Stimulated activated CD4-positive, alpha-beta T cell treated with anti-CD3 and anti-CD28 coated beads, Interleukin-1b, Interleukin-23, amount 100 ng/mL, for 24 hours (primary cell): ENCODE measurements at regions not wholly inside any gene's neighbourhood (a gene's known extent, or its start where the extent isn't known, plus 50 kb on each side); places are given as distances from the start of the nearest gene placed in this dataset.
A peak's percentile ranks its signal among the peaks of the same experiment; 100 is the strongest.
"Not testable (repeated sequence)": the region's sequence is repeated elsewhere in the genome, so short reads cannot be mapped to it uniquely, and the experiment has no call there.

Source experiments
- DNase-seq, 4 experiments: peaks; one replicate each; pipeline ENCODE4 v3.0.0-alpha.2; 2020; ENCODE audit warnings: low read depth in 4 of 4, low spot score in 1 of 4

DNA sequence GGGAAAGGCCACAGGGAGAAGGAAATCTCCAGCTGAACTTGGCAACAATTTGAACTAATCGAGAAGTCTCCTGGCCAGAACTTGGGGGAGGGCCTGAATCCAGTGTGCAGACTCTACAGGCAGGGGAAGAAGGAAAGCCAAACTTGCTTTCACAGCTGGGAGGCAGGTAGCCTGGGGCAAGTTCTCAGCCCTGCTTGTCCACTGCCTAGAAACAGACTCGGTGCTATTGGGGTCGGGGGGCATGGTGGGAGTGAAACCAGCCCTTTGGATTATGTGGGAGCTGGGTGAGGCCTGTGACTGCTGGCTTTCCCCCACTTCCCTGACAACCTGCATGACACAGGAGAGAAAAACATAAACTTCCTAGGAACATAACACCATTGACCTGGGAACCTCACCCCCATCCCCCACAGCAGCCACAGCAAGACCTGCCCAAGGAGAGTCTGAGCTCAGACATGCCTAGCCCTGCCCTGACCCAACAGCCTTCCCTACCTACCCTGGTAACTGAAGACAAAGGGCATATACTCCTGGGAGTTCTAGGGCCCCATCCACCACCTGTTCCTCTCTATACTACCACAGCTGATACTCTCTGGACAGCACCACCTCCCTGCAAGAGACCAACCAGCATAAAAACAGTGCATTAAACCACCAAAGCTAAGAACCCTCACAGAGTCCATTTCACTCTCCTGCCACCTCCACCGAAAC is 103.7 kb upstream of the MNS1 start:
- no peak for DNase-seq

DNA sequence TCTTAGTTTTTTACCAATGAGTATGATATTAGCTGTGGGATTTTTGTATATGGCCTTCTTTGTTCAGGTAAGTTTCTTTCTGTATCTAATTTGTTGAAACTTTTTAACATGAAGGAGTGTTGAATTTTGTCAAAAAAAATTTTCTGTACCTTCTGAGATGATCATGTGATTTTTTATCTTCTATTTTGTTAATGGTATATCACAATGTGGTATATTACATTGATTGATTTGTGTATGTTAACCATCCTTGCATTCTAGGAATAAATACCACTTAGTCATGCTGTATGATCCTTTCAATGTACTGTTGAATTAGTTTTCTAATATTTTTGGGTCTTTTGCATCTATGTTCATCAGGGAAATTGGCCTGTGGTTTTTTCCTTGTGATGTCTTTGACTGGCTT is 92.5 kb upstream of the MNS1 start:
- no peak for DNase-seq

DNA sequence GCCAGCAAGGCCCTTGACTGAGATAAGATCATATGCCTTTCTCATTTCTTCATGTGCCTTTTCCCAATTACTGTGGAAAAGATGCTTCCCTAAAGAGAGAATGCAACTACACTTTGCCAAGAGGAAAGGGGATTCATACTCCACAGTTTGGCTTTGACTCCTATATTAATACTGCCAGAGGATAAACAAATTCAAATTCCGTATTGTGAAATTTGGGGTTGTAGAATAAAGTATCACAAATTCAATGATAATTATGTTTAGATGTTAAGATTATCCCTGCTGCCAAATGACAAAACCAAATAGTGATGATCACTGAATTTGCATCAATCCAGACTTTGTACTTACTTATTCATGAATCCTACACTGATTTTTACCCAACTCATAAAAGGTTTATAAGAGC is 88.5 kb upstream of the MNS1 start:
- no peak for DNase-seq

DNA sequence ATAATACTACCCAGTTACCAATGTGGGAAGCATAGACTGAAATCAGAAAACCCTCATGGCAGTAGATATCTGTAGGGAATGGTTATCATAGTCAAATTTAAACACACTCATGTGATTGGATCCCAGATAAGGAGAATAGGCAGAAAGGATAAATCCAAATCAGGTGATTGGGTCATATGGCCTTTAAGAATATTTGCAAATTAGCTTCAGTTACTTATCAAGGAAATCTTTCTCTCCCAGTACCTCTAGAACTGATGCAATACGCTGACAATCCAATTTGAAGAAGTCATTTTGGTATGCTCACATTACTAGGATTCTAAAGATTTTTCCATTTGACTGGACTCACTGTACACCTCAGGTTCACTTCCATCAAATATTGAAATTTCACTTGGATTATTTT is 87.7 kb upstream of the MNS1 start:
- DNase-seq, result no peak

GRCh38 chr15:56540570-56540969 is 75.6 kb upstream of the MNS1 start:
- not testable (repeated sequence) for DNase-seq

DNA sequence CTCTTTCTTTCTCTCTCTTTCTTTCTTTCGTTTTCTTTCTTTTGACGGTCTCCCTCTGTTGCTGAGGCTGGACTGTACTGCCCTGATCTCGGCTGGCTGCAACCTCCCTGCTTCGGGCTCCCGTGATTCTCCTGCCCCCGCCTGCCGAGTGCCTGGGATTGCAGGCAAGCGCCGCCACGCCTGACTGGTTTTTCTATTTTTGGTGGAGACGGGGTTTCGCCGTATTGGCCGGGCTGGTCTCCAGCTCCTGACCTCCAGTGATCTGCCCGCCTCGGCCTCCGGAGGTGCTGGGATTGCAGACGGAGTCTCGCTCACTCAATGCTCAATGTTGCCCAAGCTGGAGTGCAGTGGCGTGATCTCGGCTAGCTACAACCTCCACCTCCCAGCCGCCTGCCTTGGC is 75.2 kb upstream of the MNS1 start:
- DNase-seq, result not testable (repeated sequence)

DNA sequence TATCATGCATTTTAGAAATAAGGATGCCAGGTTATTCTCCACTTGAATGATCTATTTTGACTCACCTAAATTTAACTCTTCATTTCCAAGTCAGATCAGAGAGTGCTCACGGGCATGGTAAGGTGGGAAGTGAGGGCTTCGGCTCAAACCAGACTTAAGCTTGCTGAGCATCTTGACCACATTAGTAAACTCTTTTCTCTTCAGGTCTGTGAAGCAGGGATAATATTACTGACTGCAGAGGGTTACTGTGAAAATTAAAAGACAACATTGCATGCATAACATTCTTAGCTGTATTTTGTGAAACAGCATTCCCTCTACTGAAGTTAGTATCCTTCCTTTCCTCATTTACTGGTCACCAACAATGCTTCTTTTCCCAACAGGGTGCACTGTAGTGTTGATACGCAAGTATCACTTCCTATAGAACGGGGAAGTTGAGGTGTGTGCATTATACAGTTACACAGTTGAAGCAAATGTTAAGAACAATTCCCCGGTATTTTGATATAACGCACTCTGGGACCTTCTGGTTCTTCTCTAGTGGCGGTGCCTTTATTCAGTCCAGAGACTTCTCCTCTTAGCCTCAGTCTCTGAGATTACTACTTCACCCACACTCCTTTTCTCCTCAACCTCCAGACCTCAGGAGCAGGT is 74.1 kb upstream of the MNS1 start:
- no peak for DNase-seq

DNA sequence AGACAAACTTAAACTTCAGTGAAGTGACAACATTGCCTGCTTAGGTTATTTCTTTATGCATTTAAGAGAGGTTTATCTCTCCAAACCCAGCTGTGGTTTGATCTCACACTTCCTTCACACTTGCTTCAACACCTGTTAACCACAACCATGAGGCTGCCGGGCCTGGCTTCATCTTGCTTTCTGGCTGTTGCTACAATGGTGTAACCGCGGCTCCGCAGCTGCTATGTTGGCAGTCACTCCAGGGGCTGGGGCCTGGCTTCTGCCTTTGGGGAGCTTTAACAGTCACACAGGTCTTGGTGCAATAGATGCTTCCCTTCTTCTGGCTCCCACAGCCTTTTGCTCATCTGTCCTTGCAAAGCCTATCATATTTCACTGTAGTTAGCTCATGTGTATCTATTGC is 72.9 kb upstream of the MNS1 start:
- peak in 1 of 4 experiments; percentile 7 for DNase-seq

DNA sequence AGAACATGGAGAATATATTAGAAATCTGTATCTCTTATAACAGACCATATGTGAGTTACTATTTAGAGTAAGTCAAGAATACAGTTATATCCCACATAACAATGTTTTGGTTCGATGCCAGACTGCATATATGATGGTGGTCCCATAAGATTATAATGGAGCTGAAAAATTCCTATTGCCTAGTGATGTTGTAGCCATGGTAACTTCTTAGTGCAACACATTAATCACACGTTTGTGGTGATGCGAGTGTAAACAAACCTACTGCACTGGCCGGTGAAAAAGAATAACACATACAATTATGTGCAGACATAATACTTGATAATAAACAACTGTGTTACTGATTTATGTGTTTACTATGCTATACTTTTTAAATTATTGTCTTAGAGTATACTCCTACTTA is 69.8 kb upstream of the MNS1 start:
- no peak for DNase-seq

GRCh38 chr15:56533731-56534403 is 68.9 kb upstream of the MNS1 start:
- no peak for DNase-seq

GRCh38 chr15:56532721-56533460 is 68.0 kb upstream of the MNS1 start:
- DNase-seq, result no peak

- no peak for DNase-seq
Observed at GRCh38 chr15:56530157-56530556, 65.2 kb upstream of the MNS1 start.

GRCh38 chr15:56528136-56528535 is 63.2 kb upstream of the MNS1 start:
- no peak for DNase-seq

- no peak for DNase-seq
Observed at GRCh38 chr15:56524915-56525314, 60.0 kb upstream of the MNS1 start.

DNA sequence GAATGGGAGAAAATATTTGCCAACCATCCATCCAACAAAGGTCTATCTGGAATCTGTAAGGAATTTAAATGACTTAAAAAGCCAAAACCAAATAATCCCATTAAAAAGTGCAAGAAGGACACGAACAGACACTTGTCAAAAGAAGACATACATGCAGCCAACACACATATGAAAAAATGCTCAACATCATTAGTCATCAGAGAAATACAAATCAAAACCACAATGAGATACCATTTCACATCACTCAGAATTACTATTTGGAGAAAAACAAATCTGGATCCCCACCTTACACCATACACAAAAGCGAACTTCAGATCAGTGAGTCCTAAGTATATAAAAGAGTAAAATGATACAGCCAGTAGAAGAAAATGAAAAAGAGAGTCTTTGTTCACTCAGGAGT is 58.6 kb upstream of the MNS1 start:
- no peak for DNase-seq

- DNase-seq, result no peak
Observed at GRCh38 chr15:56519000-56519399, 54.1 kb upstream of the MNS1 start.
